Upper lobe of left lung (tissue), 4 donors: ENCODE measurements at regions not wholly inside any gene's neighbourhood (a gene's known extent, or its start where the extent isn't known, plus 50 kb on each side); places are given as distances from the start of the nearest gene placed in this dataset.

Experiments
- CTCF ChIP-seq, 6 experiments: fragments of 450-650 bp in 4 of 6; fragments of 200-600 bp in 2 of 6; sonication (generic) in 2 of 6; IDR thresholded peaks; one replicate each; pipeline ENCODE4 v1.5.1; 2016 to 2019; ENCODE audit warnings: antibody characterized with exemption in 6 of 6
- POLR2A ChIP-seq, 4 donors: fragments of 450-650 bp; IDR thresholded peaks; one replicate each; pipeline ENCODE4 v1.5.1; 2016 to 2017; ENCODE audit warnings: antibody characterized with exemption in 4 of 4, mild to moderate bottlenecking in 2 of 4

DNA sequence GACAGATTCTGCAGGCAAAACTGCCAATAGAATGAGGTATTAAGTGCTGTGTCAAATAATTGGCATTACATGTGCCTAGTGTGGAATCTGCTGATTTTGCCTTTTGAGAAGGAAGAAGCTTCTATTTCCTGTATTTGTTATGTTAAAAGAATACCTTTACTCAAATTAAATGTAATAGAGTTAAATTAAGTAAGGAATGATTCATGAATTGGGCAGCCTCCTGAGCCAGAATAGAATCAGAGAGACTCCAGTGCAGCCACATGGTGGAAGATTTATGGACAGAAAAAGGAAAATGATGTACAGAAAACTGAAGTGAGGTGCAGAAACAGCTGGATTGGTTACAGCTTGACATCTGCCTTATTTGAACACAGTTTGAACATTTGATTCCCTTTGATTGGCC, 464.4 kb upstream of the SEMA6A start:
- no peak for TF ChIP-seq POLR2A (IDR thresholded peaks at IDR 0.05)
- TF ChIP-seq CTCF (IDR thresholded peaks at IDR 0.05), result no peak
